Hematopoietic multipotent progenitor cell treated with erythropoietin and hydrocortisone succinate and interleukin-3 and kit ligand, for 15 days (in vitro differentiated cells): ENCODE measurements at regions not wholly inside any gene's neighbourhood (a gene's known extent, or its start where the extent isn't known, plus 50 kb on each side); places are given as distances from the start of the nearest gene placed in this dataset.

Experiments
- DNase-seq: peaks from one replicate; pipeline ENCODE4 v3.0.0-alpha.2; 2015; ENCODE audit warnings: low spot score

GRCh38 chr14:32004300-32004699 is 72.8 kb upstream of the ARHGAP5 start:
- DNase-seq, result no peak

- no peak for DNase-seq
These were observed 71.5 kb upstream of the ARHGAP5 start for GRCh38 chr14:32005628-32006027.

GRCh38 chr14:32006263-32007110 is 70.6 kb upstream of the ARHGAP5 start:
- no peak for DNase-seq

GRCh38 chr14:32007755-32008362 is 69.2 kb upstream of the ARHGAP5 start:
- DNase-seq, result no peak

GRCh38 chr14:32008602-32009193 is 68.4 kb upstream of the ARHGAP5 start:
- DNase-seq, result no peak

GRCh38 chr14:32009221-32009975 is 67.7 kb upstream of the ARHGAP5 start:
- DNase-seq, result no peak

GRCh38 chr14:32009976-32010581 is 67.0 kb upstream of the ARHGAP5 start:
- no peak for DNase-seq

- no peak for DNase-seq
These were observed 66.4 kb upstream of the ARHGAP5 start for GRCh38 chr14:32010604-32011125.

GRCh38 chr14:32011225-32011624 is 65.9 kb upstream of the ARHGAP5 start:
- DNase-seq, result no peak

- no peak for DNase-seq
These were observed 65.0 kb upstream of the ARHGAP5 start for GRCh38 chr14:32012062-32012461.

GRCh38 chr14:32012571-32012970 is 64.5 kb upstream of the ARHGAP5 start:
- no peak for DNase-seq

- no peak for DNase-seq
These were observed 64.0 kb upstream of the ARHGAP5 start for GRCh38 chr14:32013083-32013482.

GRCh38 chr14:32014057-32014456 is 63.0 kb upstream of the ARHGAP5 start:
- no peak for DNase-seq

- no peak for DNase-seq
These were observed 62.6 kb upstream of the ARHGAP5 start for GRCh38 chr14:32014498-32014897.

GRCh38 chr14:32015166-32015565 is 61.9 kb upstream of the ARHGAP5 start:
- no peak for DNase-seq

GRCh38 chr14:32017587-32017986 is 59.5 kb upstream of the ARHGAP5 start:
- no peak for DNase-seq

GRCh38 chr14:32018391-32019092 is 58.6 kb upstream of the ARHGAP5 start:
- no peak for DNase-seq

GRCh38 chr14:32019276-32019675 is 57.8 kb upstream of the ARHGAP5 start:
- DNase-seq, result no peak

- no peak for DNase-seq
These were observed 56.2 kb upstream of the ARHGAP5 start for GRCh38 chr14:32020882-32021281.

- no peak for DNase-seq
These were observed 55.8 kb upstream of the ARHGAP5 start for GRCh38 chr14:32021341-32021740.

- no peak for DNase-seq
These were observed 54.6 kb upstream of the ARHGAP5 start for GRCh38 chr14:32022525-32022924.
